Adrenal gland (tissue), 9 donors: ENCODE measurements at regions not wholly inside any gene's neighbourhood (a gene's known extent, or its start where the extent isn't known, plus 50 kb on each side); places are given as distances from the start of the nearest gene placed in this dataset.
"Not testable (repeated sequence)": the region's sequence is repeated elsewhere in the genome, so short reads cannot be mapped to it uniquely, and the experiment has no call there.

Experiments
- DNase-seq, 7 donors: peaks; one replicate each; pipeline ENCODE4 v3.0.0-alpha.2; 2019 to 2020
- H3K27ac ChIP-seq, 5 donors: fragments of 200-600 bp; sonication (generic) in 4 of 5; 1 replicate in 3 of 5; 2 replicates in 2 of 5; pipeline versions ENCODE4 v1.5.1 to v1.8.0; 2016 to 2020; ENCODE audit warnings: mild to moderate bottlenecking in 1 of 5
- H3K27me3 ChIP-seq: fragments of 200-600 bp; 2 replicates; pipeline ENCODE4 v1.8.0; 2021
- H3K36me3 ChIP-seq, 2 donors: fragments of 200-600 bp; replicated peaks in 1 of 2; 1 replicate in 1 of 2; 2 replicates in 1 of 2; pipeline versions ENCODE4 v1.5.1 to v1.8.0; 2018 to 2022
- H3K4me1 ChIP-seq, 2 donors: fragments of 200-600 bp; replicated peaks in 1 of 2; 1 replicate in 1 of 2; 2 replicates in 1 of 2; pipeline versions ENCODE4 v1.5.1 to v1.8.0; 2018 to 2021
- H3K4me3 ChIP-seq, 4 donors: fragments of 200-600 bp; sonication (generic) in 3 of 4; one replicate each; pipeline ENCODE4 v1.5.1; 2016 to 2018
- H3K9me3 ChIP-seq, 3 donors: fragments of 200-600 bp; sonication (generic) in 1 of 3; replicated peaks in 1 of 3; 1 replicate in 2 of 3; 2 replicates in 1 of 3; pipeline versions ENCODE4 v1.5.1 to v1.8.0; 2016 to 2021
- CTCF ChIP-seq, 6 experiments: fragments of 450-650 bp in 4 of 6; fragments of 200-600 bp in 2 of 6; sonication (generic) in 1 of 6; IDR thresholded peaks; 1 replicate in 5 of 6; 2 replicates in 1 of 6; pipeline versions ENCODE4 v1.5.1 to v1.8.0; 2016 to 2021; ENCODE audit warnings: antibody characterized with exemption in 6 of 6, mild to moderate bottlenecking in 2 of 6, moderate library complexity in 1 of 6
- POLR2A ChIP-seq, 2 donors: fragments of 450-650 bp; IDR thresholded peaks; one replicate each; pipeline ENCODE4 v1.6.1; 2017; ENCODE audit warnings: antibody characterized with exemption in 2 of 2, mild to moderate bottlenecking in 2 of 2, moderate library complexity in 1 of 2
- WGBS, 4 donors: extraction: QIAGEN DNeasy Blood & Tissue Kit in 2 of 4; methylation state at CpG; one replicate each; pipeline versions ENCODE4 v1.1.5 to v1.1.7; 2013 to 2017; 5-methylcytosine and 5-hydroxymethylcytosine counted together
- intact Hi-C, 2 donors: fragments of 100-400 bp; cut with DNase I; formaldehyde crosslinking; loops; one replicate each; pipeline versions ENCODE4 v1.14.1 to v1.15.0; 2022 to 2023
- donor health status: healthy with polysubstance abuse.
- donor health status: Bipolar disorder and iron deficiency.
- donor health status: DM: yes; HTN: yes; CAD: no.
- donor health status: DM: no; HTN: no; CAD: no.
- donor health status: DM: no; HTN: no; CAD: no.

DNA sequence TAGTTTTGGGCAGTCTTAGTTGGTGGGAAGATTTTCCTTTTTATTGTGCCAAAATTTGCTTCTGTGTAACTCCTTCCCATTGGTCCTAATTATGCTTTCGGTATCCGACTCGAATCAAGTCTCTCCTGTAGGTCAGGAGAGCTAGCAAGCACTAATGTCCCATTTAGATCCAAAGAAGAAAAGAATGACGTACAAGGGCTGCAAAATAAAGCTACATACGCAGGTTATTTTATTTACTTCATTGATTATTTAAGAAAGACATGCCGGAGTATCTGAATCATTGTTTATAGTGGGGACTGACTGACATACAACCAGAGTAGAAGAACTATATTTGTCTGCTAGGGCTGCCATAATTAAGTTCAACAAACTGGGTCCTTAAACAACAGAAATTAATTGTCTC lies 648.5 kb downstream of the CPS1 start:
- intact Hi-C loops: no loop called here
- DNase-seq: no peak
- TF ChIP-seq CTCF (IDR thresholded peaks at IDR 0.05) (no peak), POLR2A (IDR thresholded peaks at IDR 0.05) (no peak)
- H3K36me3 ChIP-seq: no peaks in the 10 kb centered on the region
- H3K4me1 ChIP-seq: no peaks in the 10 kb centered on the region
- WGBS, 4 donors: 76 to 87% (median 82%) methylated on average over 6 of the region's 6 CpGs
- no peak overlapping the region for H3K4me3 ChIP-seq
- H3K27me3 ChIP-seq: no peaks in the 10 kb centered on the region
- H3K27ac ChIP-seq: no peak overlapping the region
- H3K9me3 ChIP-seq: no peaks in the 10 kb centered on the region

- no peaks in the 10 kb centered on the region for H3K36me3 ChIP-seq
- H3K4me3 ChIP-seq: no peak overlapping the region
- intact Hi-C loops: no loop called here
- no peaks in the 10 kb centered on the region for H3K9me3 ChIP-seq
- no peaks in the 10 kb centered on the region for H3K4me1 ChIP-seq
- H3K27ac ChIP-seq: no peak overlapping the region
- WGBS, 4 donors: 48 to 72% (median 65%) methylated on average over 1 of the region's 1 CpG
- TF ChIP-seq CTCF (IDR thresholded peaks at IDR 0.05) (no peak), POLR2A (IDR thresholded peaks at IDR 0.05) (no peak)
- no peaks in the 10 kb centered on the region for H3K27me3 ChIP-seq
- no peak for DNase-seq
These were observed 649.0 kb downstream of the CPS1 start for GRCh38 chr2:211205358-211205757.

DNA sequence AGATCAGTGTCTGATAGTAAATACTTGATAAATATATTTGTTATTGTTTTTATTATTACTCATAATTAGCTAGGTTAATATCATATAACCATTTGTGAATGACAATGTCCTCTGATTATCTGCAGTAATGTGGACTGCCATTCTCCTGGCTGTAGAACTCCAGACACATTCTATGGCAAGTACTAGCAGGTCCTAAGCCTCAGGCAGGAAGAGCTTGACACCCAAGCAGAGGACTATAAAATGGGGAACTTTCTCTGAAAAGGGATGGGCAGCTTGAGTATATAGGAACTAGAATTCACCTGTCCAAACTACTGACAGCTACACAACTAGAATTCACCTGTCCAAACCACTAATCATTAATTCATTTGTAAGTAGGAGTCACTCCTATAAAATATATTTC lies 649.4 kb downstream of the CPS1 start:
- Histone ChIP-seq H3K27ac (no peak overlapping the region), H3K36me3 (no peaks in the 10 kb centered on the region), H3K9me3 (no peaks in the 10 kb centered on the region), H3K4me3 (no peak overlapping the region), H3K4me1 (no peaks in the 10 kb centered on the region), H3K27me3 (no peaks in the 10 kb centered on the region)
- intact Hi-C loops: no loop called here
- TF ChIP-seq POLR2A (IDR thresholded peaks at IDR 0.05) (no peak), CTCF (IDR thresholded peaks at IDR 0.05) (no peak)
- no peak for DNase-seq

GRCh38 chr2:211216221-211216620 lies 659.8 kb downstream of the CPS1 start:
- no peaks in the 10 kb centered on the region for H3K36me3 ChIP-seq
- no peak for DNase-seq
- intact Hi-C loops: no loop called here
- TF ChIP-seq CTCF (IDR thresholded peaks at IDR 0.05) (no peak), POLR2A (IDR thresholded peaks at IDR 0.05) (no peak)
- no peaks in the 10 kb centered on the region for H3K27me3 ChIP-seq
- H3K9me3 ChIP-seq: no peaks in the 10 kb centered on the region
- no peak overlapping the region for H3K4me3 ChIP-seq
- WGBS, 4 donors: 19 to 59% (median 34%) methylated on average over 1 of the region's 1 CpG
- H3K4me1 ChIP-seq: no peaks in the 10 kb centered on the region
- H3K27ac ChIP-seq: no peak overlapping the region

GRCh38 chr2:211219548-211219947 lies 663.1 kb downstream of the CPS1 start:
- intact Hi-C loops, H3K9me3 ChIP-seq, H3K4me3 ChIP-seq, DNase-seq, H3K36me3 ChIP-seq, H3K4me1 ChIP-seq, H3K27me3 ChIP-seq, H3K27ac ChIP-seq: not testable (repeated sequence)
- WGBS, 4 donors: 81 to 95% (median 86%) methylated on average over 6 to 13 of the region's 15 CpGs
